GM21529 (cell line): ENCODE measurements at regions not wholly inside any gene's neighbourhood (a gene's known extent, or its start where the extent isn't known, plus 50 kb on each side); places are given as distances from the start of the nearest gene placed in this dataset.
"Not testable (repeated sequence)": the region's sequence is repeated elsewhere in the genome, so short reads cannot be mapped to it uniquely, and the experiment has no call there.

Source experiments
- ATAC-seq: cut with Tn5 transposase; IDR thresholded peaks from one replicate; pipeline ENCODE4 v1.9.1; 2021; ENCODE audit not compliant: unreplicated experiment

DNA sequence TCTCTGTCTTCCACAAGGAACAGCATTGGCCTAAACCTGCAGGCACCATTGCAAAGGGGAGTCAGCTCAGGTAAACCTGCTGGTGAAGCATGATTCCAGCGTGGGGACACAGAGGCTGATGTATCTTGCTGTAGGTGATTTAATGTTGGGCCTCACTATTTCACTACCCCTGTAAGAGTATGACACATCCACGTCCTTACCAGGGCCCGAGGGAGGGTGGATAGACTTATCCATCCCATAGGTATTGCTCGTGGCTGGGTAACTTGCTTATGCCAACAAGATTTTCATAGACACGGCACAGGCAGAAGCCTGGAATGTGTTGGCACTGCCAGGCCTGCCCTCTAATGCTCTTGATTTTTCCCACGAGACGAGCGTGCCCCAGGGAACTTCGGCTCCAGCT is 107.4 kb upstream of the SULF2 start:
- not testable (repeated sequence) for ATAC-seq

DNA sequence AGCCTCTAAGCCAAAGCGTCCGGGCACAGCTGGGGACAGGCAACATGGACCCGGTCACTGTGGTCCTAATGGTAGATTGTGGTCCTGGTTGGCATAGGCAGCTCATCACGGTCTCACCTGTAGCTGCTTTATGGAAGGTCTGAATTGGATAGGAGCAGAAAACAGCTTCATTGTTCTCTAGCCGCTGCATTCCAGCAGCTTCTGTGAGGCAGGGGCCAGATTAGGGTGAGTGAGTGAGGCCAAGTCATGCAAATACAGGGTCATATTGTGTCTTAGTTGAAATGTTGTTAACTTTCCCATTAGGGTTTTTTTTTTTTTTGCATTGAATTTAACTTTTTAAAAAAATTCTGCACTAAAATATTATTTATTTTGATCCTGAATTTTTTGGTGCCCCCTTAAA is 105.4 kb upstream of the SULF2 start:
- not testable (repeated sequence) for ATAC-seq

DNA sequence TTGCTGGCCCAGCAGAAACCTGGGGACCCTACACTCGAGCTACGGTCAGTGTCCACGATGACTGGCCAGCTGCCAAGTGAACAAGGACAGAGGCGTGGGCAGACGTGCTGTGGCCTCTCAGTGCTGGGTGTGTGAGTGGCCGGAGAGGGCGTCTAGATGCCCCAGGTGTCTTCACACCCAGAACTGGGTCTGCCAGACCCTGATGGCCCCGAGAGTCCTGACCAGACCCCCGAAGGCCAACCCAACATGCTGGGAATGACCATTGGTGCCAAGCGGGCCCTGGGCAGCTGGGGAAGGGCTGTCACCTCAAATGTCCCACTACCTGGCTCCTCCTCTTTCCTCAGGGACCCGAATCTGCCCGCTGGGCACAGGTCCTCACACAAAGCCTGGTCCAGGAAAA is 104.5 kb upstream of the SULF2 start:
- not testable (repeated sequence) for ATAC-seq

DNA sequence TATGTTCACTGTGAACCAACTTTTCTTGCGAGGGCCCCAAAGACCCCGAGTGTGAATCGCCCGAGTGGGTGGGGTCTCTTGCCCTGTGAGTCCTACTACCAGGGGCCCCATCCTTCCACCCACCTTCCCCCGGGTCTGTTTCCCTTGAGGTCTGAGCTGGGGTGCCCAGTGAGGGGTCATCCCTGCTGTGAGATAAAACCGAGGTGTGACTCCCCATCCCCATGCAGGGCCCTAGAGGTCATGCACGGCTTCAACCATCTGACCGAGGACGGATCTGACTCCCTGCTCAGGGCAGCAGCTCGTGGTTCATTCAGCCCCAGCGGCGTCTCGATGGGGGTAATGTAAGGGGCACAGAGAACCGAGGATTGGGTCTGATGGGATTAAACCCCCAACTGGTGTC is 103.1 kb upstream of the SULF2 start:
- no peak for ATAC-seq

DNA sequence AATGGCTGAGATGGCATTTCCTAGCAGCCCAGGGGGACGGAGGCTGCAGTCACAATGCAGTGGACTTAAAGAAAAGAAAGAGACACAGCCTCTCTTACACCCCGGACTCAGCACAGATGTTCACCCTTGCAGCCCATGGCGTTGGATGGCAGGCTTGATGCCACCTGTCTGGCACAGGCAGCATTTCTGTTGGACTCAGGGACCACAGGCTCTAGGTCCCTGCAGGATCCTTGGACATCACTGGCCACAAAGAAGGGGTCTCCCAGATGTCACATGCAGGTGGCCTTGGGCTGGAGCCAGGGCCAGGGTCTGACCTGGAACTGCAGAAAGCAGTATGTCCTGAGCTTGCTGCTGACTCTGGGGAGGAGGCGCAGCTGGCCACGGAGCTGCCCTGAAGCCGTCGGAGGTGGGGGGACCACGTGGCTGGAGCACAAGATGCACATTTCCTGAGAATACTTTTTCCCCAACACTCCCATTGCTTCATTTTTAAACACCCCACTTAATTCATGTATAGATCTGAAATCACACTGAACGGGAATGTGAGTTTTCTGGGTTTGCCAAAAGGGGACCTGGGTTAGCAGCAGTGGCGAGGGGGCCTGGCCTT is 102.3 kb upstream of the SULF2 start:
- no peak for ATAC-seq

DNA sequence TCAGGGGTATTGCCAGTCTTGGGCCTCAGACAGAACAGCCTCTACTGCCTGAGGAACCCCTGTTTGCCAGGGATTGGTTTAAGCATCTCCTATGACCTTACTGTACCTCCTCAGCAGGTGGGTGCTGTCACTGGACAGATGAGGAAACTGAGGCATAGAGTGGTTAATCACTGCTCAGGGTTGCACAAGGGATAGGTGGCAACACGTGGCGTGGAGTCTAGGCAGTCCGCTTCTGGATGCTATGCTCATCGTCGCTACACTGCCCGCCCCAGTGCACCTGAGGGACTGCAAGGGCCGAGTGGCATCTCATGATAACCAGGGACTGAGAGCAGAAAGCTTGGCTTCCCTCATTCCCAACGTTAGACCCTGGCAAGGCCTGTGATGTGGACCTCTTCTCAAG is 101.8 kb upstream of the SULF2 start:
- no peak for ATAC-seq

DNA sequence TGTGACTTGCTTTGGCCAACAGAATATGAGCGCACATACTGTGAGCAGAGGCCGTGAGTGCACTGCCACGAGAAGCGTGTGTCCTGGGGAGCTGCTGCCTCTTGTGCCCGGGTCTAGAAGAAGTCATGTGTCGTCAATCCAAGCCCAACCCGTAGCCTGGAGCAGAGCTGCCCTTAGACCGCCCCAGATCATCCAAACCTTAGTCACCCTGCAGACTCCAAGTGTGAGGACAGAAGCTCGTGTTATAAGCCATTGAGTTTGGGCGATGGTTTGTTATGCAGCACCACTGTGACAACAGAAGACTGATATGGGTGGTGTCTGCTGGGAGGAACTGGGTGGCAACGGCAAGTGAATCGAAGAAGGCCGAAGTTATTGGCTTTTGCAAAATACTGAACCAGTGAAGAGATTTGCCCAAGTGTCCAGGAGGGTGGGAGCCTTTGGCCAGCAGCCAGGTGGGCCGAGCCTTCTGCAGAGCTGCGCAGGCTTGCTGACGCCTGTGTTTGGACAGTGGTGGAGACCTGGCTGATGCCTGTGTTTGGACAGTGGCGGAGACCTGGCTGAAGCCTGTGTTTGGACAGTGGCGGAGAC is 101.3 kb upstream of the SULF2 start:
- no peak for ATAC-seq

DNA sequence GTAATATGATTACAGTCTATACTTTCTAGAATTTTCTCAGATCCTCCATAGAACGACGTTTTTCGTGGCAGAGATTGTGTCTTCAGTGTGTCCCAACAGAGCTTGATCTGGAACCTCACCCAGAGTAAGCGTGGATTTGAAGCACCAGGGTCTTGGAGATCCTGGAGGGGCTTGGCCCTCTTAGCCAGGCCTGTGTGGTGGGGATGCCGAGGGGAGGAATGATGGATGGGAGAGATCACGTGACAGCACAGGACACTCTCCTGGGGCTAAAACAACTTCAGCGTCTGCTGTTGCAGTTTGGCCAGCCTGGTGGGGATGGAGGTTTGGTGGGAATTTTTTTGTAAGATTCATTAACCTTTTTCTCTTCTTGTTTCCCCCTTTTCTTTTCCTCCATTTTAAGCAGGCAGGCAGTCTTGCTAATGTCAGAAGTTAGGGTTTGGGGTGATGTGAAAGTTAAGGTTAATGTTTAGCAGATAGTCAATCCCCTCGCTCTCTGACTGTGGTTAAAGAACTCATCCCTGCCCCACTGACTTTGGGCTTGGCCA is 100.7 kb upstream of the SULF2 start:
- ATAC-seq: no peak

DNA sequence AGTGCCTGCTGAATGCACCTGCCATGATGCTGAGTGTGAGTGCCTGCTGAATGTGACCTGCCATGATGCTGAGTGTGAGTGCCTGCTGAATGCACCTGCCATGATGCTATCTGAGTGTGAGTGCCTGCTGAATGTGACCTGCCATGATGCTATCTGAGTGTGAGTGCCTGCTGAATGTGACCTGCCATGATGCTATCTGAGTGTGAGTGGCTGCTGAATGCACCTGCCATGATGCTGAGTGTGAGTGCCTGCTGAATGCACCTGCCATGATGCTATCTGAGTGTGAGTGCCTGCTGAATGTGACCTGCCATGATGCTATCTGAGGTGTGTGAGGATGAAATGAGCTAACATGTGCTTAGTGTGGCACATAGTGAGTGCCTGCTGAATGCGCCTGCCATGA is 98.7 kb upstream of the SULF2 start:
- not testable (repeated sequence) for ATAC-seq

DNA sequence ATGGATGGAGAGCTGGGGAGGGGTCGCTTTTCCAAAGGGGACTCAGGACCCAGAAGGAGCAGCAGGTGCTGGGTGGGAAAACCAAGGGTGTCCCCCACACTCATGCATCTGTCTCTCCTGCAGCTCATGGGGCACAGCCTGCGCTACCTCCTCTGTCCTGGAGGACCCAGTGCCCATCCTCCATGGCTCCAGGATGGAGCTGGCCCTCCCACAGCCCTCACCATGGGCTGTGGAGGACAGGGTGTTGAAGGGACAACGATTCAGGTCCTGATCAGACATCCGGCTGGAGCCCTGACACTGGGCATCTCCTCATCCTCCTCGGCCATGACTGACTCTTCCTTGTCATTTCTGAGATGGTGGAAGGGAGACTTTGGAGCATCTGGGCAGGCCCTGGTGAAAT is 97.9 kb upstream of the SULF2 start:
- no peak for ATAC-seq

DNA sequence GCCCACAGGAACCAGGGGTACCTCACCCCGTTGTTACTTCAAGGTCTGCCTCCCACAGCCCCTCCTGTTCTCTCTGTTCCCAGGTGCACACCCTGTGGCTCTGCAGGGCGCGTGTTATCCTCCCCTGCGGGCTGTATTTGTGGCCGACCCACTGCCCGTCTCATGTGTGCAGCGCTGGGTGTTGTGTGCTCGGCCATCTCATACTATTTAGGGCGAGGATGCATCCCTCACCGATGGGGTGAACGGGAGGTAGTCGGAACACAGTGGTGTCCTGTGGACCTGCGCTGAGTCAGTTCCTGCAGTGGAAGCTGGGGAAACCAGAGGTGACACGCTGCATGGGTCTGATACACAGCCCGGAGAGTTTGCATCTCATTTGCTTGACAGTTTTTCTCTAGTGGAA is 94.5 kb upstream of the SULF2 start:
- no peak for ATAC-seq

DNA sequence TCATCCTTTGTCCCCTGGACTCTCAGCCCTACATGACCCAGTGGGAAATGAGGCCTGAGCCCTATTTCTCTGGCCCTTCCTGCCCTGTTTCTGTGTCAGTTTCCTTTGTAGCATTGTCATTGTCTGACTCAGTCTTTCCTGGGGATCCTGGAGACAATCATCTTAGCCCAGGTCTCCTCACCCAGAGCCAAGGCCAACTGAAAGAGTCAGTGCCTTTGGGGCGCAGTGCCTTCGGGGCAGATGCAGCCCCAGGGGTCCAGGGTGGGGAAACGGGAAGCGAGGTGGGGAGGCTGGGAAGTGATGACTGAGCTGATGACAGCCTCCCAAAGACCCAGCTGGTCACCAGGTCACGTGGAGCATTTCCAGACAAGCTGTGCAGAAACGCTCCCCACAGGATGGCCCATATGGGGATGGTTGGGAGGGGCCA is 93.3 kb upstream of the SULF2 start:
- no peak for ATAC-seq

DNA sequence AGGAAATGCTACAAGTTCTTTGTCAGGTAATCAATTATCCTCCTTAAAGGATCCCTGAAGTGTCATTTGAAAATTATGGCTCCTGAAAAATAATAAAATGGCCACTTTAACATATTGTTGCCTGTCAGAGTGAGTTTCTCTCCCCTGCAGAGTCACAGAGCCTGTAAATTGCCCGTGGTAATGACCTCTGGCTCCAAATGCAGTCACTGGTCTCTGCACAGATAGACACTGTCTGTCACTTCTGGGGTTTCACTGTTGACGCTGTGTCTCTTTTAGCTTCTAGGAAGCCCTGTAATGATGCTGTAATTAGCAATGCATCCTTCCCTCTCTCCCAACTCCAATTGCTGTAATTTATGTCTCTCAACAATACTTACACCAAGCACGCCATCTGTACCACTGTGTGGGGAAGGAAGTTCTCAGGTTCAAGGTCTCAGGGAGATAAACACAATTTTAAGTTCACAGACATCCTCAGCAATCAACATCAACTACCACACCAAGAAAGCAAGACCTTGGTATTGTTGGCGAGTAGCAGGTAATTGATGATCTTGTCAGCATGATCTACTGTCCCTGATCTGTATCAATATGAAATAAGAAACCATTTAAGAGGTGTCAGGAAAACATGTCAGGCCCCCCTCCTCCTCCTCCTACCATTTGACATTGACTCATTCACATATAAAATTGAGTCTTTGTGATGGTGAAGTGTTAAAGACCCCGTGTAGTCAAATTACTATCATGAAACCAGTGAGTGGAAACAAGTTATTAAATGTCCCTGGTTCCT is 91.2 kb upstream of the SULF2 start:
- ATAC-seq: no peak

DNA sequence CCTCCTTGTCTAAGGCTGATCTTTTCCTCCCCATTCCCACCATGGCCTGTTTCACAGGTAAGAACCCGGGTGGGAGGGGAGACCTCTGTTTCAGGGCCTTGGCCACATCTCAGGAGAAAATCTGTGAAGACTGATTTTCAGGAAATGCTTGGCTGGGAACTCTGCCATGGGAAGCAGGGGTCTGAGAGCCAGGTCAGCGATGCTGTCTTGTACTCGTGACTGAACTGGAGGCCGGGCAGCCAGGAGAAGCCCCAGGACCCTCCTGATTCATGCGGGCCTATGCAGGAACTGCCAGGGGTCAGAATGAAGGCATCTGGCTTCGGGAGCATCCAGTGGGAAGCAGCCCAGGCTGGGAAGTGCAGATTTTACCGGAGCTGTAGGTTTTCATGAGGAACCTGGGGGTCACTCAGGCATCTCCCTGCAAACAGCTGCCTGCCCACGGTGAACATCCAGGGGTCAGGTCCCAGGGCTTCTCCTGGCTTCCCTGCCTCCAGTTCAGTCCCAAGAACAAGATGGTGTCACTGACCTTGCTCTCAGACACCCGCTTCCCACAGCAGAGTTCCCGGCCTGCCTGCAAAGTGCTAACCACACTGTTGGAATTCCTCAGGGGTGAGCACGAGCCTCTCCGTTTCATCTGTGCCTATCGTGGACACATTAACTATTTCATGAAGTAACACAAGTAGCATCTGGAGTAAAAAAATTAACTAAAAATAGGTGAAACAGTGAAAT is 90.2 kb upstream of the SULF2 start:
- ATAC-seq: no peak

DNA sequence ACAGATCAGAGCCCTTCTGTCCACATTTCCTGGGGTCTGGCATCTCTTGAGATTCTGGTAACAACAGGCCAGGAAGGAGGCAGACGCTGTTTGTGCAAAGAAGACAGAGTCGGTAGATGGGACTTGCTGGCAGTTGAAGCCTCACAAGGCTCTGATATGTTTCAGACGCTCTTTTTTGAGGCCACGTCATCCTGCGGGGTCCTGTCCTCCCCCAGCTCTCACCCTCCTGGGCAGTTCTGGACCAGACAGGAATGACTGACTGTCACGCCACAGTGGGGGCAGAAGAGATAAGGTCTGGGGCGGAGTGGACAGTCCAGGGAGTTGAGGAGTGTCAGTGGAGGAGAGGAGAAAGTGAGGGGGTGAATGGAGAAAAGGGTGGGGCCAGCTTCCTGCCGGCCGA is 87.1 kb upstream of the SULF2 start:
- ATAC-seq: no peak

DNA sequence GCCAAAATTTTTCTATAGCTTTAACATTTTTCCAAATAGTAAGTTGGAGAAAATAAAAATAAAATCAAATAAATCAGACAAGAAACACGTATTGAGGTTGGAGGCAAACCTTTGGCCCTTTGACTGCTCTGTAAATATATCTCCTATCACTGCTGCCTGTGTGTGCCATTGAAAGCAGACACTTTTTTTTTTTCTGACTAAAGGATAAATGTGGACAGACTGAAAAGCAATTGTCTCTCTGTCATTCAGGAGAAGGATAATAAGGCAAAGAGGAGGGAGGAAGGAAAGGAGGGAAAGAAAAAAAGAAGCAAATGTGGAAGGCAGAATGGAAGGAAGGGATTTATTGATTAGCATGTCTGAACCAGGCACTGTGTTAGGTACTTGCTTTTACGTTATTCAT is 85.2 kb upstream of the SULF2 start:
- no peak for ATAC-seq

DNA sequence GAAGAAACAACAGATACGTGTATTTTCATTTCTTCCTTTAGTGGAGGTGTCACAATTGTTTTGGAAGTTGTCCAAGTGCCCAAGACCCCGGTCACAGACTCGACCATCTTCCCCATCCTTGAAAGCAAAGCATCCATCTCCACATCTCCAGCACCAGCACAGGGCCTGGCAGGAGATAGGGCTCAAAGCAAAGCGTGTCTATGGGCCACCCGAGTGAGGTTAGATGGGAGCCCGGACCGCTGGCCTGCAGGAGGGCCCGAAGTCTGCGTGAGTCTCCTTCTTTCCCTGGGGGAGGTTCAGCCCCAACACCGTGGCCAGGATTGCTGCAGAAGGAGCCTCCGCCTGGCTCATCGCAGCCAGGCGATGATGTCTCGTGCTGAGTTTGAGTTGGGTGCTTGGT is 83.5 kb upstream of the SULF2 start:
- no peak for ATAC-seq

DNA sequence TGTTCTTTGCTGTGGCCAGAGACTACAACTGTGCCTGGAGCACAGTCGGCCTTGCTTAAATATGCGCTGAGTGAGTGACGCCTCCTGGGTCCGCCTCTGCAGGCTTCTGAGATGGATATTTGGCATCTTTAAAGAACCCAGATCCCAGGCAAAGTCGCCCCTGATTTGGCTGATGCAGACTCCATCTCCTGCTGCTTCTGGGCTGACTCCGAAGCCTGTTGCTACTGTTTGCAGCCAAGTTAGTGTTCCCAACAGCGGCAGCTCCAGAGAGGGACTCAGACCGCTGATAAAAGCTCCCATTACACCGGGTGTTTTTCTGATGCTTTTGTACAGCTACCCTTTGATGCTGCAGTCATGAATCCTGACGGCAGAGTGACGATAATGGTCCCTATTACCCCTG is 83.0 kb upstream of the SULF2 start:
- no peak for ATAC-seq

DNA sequence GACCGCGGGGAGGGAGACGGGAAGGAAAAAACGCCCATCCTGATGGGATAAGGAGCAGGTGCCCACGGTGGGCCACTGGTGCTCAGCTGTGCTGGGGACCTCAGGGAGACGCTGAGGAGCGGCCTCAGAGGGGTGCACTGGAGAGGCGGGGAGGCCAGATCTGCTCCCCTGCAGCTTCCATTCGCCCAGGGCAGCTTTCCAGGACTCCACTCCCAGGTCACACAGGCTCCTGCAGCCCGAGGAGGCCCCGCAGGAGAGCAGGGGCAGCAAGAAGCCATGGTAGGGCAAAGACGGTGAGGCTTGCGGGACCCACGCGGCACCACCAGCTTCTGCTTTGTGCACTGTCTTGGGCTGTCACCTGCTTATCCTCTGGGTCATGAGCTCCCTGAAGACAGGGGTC is 82.5 kb upstream of the SULF2 start:
- ATAC-seq: no peak

DNA sequence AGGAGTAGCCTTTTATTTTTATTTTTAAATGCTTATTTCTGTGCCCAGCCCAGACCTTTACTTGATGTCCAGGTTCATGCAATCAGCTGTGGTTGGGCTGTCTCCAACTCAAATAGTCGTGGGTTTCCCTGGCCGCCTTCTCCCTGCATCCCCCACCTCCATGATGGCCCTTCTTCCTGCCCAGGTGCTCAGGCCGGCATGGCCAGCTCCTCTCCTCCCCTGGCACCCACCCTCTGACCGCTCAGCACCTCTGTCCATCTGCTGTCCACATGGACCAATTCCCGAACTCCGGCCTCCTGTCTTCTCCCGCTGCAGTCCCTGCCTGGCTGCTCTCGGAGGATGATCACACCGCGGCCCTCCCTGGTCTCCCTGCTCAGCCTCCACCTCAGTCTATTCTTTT is 81.2 kb upstream of the SULF2 start:
- ATAC-seq: no peak

DNA sequence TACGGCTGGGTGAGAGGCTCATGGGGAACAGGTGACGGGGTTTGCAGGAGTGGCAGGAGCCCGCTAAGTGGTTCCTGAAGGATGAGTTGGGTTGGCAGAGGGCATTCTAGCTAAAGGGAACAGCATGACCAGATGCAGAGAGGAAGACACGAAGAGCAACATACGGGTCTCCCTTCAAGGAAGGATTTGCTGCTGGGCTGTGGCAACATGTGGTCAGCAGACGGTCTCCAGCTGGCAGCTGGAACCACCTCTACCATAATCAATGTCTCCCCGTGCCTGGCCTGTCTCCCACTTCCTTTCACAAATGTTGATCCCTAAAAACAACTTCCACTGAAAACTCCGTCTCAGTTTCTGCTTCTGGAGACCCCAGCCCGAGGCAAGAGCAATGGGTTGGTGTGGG is 80.6 kb upstream of the SULF2 start:
- no peak for ATAC-seq

DNA sequence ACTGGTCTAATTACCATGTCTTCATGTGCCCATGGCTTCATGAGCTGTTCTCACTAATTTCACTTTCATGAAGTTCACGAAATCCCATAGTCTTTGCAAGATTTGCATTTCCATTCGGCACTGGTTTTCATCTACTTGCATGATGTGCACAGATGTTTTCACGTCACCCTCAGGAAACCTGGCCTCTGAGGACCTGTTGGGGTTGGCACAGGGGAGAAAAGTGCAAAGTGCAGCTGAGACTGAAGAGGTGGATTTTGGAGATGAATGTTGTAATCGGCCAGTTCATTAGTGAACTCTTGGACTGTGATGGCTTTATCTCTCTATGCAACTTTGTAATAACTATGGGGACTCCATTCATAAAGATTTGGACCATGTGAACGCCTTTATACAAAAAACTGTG is 80.2 kb upstream of the SULF2 start:
- ATAC-seq: no peak
